Lung (tissue), 11 donors: ENCODE measurements at regions not wholly inside any gene's neighbourhood (a gene's known extent, or its start where the extent isn't known, plus 50 kb on each side); places are given as distances from the start of the nearest gene placed in this dataset.
"Not testable (repeated sequence)": the region's sequence is repeated elsewhere in the genome, so short reads cannot be mapped to it uniquely, and the experiment has no call there.

Source experiments
- ATAC-seq: fragments of 200-7000 bp; cut with Tn5 transposase; one replicate; pipeline ENCODE4 v1.9.1; 2020; ENCODE audit warnings: moderate number of reproducible peaks; ENCODE audit not compliant: insufficient read depth, low FRiP score
- DNase-seq, 3 donors: peaks; one replicate each; pipeline ENCODE4 v3.0.0-alpha.2; 2013 to 2017
- H3K27ac ChIP-seq, 2 donors: one replicate each; pipeline ENCODE4 v1.5.1; 2013; ENCODE audit warnings: mild to moderate bottlenecking in 2 of 2, moderate library complexity in 2 of 2, control low read depth in 1 of 2, inconsistent platforms in 1 of 2, low read depth in 1 of 2, low read length in 1 of 2
- H3K27me3 ChIP-seq, 3 donors: one replicate each; pipeline ENCODE4 v1.5.1; 2013; ENCODE audit warnings: low read length in 2 of 3; ENCODE audit not compliant: control insufficient read depth in 3 of 3, insufficient read depth in 3 of 3
- H3K36me3 ChIP-seq, 4 donors: one replicate each; pipeline ENCODE4 v1.5.1; 2013; ENCODE audit warnings: low read length in 4 of 4, mild to moderate bottlenecking in 1 of 4, moderate library complexity in 1 of 4; ENCODE audit not compliant: control insufficient read depth in 4 of 4, insufficient read depth in 4 of 4
- H3K4me1 ChIP-seq, 5 donors: one replicate each; pipeline ENCODE4 v1.5.1; 2013; ENCODE audit warnings: low read length in 5 of 5, mild to moderate bottlenecking in 2 of 5, moderate library complexity in 1 of 5; ENCODE audit not compliant: control insufficient read depth in 5 of 5, insufficient read depth in 5 of 5
- H3K4me3 ChIP-seq: one replicate; pipeline ENCODE4 v1.5.1; 2013; ENCODE audit warnings: mild to moderate bottlenecking, control low read depth, moderate library complexity
- H3K9ac ChIP-seq, 2 donors: one replicate each; pipeline ENCODE4 v1.5.1; 2013; ENCODE audit warnings: low read length in 2 of 2, control low read depth in 1 of 2; ENCODE audit not compliant: insufficient read depth in 1 of 2
- H3K9me3 ChIP-seq, 4 donors: one replicate each; pipeline ENCODE4 v1.5.1; 2013; ENCODE audit warnings: low read length in 3 of 4, mild to moderate bottlenecking in 1 of 4, moderate library complexity in 1 of 4; ENCODE audit not compliant: control insufficient read depth in 4 of 4, insufficient read depth in 3 of 4
- CTCF ChIP-seq: IDR thresholded peaks from 2 replicates; pipeline ENCODE4 v1.5.1; 2012; ENCODE audit warnings: mild to moderate bottlenecking; ENCODE audit errors: control extremely low read depth, extremely low read depth
- WGBS, 2 donors: extraction: QIAGEN DNeasy Blood & Tissue Kit; methylation state at CpG; one replicate each; pipeline ENCODE4 v1.1.7; 2013; 5-methylcytosine and 5-hydroxymethylcytosine counted together
- donor health status: control.
- donor health status: control.
- donor health status: Bipolar disorder and iron deficiency.
- donor health status: healthy.
- donor health status: DM: yes; HTN: yes; CAD: no.

GRCh38 chr5:42242210-42242609 is 181.0 kb upstream of the GHR start:
- H3K4me3 ChIP-seq, result no peak overlapping the region
- H3K27me3 ChIP-seq, result no peaks in the 10 kb centered on the region
- TF ChIP-seq CTCF, result no peak
- H3K9me3 ChIP-seq, result no peaks in the 10 kb centered on the region
- no peaks in the 10 kb centered on the region for H3K4me1 ChIP-seq
- H3K27ac ChIP-seq, result no peak overlapping the region
- no peak overlapping the region for H3K9ac ChIP-seq
- DNase-seq (no peak), ATAC-seq (no peak)
- H3K36me3 ChIP-seq, result no peaks in the 10 kb centered on the region
- 67 to 71% methylated on average over 1 of the region's 1 CpG for WGBS, 2 donors

DNA sequence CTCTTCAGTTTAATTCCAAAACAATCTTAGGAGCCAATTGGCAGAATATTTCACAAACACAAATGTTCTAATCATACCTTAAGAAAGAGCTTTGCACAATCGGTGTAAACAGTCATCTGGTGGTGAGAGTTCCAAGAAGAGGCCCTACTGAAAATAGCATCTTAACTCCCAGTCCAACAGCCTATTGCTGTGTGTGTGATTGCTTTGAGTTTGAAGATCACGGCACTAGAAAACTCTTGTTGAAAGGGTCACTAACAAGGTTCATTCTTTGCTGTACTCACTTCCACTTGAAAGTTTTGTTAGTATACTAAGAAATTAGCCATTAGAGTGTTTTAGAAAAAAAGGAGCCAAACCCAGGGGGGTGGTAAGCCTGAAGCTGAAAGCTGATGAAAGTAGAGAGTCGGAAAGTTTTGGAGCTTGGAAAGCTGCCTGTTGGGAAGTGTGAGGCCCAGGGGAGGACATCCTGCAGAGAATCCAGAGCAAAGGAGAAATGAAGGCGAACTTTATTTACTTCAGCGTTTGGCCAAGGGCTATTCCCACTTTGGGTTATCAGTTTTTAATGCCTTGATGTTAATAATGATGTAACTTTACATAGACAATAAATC is 180.3 kb upstream of the GHR start:
- no peaks in the 10 kb centered on the region for H3K9me3 ChIP-seq
- TF ChIP-seq CTCF, result no peak
- no peak overlapping the region for H3K4me3 ChIP-seq
- no peaks in the 10 kb centered on the region for H3K36me3 ChIP-seq
- H3K27me3 ChIP-seq, result no peaks in the 10 kb centered on the region
- H3K9ac ChIP-seq, result no peak overlapping the region
- no peaks in the 10 kb centered on the region for H3K4me1 ChIP-seq
- 45 to 61% methylated on average over 5 of the region's 5 CpGs for WGBS, 2 donors
- H3K27ac ChIP-seq, result no peak overlapping the region
- no peak for ATAC-seq
- peak in 1 of 3 donors; percentile 33 for DNase-seq

DNA sequence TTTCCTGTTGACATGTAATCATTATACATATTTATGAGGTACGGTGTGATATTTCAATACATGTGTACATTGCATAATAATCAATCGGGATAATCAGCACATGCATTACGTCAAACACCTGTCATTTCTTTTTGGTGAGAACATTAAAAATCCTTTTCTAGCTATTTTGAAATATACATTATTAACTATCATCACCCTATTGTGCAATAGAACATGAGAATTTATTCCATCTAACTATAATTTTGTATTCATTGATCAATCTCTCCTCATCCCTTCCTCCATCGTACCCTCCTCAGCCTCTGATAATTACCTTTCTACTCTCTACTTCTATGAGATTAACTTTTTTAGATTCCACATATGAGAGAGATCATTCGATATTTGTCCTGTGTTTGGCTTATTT is 170.9 kb upstream of the GHR start:
- no peak for TF ChIP-seq CTCF
- 93% methylated on average over 5 of the region's 5 CpGs for WGBS, 2 donors
- DNase-seq (no peak), ATAC-seq (no peak)
- Histone ChIP-seq H3K36me3 (no peaks in the 10 kb centered on the region), H3K4me3 (no peak overlapping the region), H3K27me3 (no peaks in the 10 kb centered on the region), H3K27ac (no peak overlapping the region), H3K9ac (no peak overlapping the region), H3K9me3 (no peaks in the 10 kb centered on the region), H3K4me1 (no peaks in the 10 kb centered on the region)

DNA sequence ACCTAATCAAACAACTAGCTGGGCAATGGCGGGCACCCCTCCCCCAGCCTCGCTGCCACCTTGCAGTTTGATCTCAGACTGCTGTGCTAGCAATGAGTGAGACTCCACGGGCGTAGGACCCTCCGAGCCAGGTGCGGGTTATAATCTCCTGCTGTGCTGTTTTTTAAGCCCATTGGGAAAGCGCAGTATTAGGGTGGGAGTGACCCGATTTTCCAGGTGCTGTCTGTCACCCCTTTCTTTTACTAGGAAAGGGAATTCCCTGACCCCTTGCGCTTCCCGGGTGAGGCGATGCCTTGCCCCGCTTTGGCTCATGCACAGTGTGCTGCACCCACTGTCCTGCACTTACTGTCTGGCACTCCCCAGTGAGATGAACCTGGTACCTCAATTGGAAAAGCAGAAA is 163.3 kb upstream of the GHR start:
- not testable (repeated sequence) for H3K9ac ChIP-seq, ATAC-seq, H3K9me3 ChIP-seq, H3K27me3 ChIP-seq, H3K4me1 ChIP-seq, H3K36me3 ChIP-seq, H3K4me3 ChIP-seq, DNase-seq, H3K27ac ChIP-seq
- WGBS, 2 donors, result 91 to 92% methylated on average over 12 of the region's 12 CpGs
